Lower leg skin (tissue), 3 donors: ENCODE measurements at regions not wholly inside any gene's neighbourhood (a gene's known extent, or its start where the extent isn't known, plus 50 kb on each side); places are given as distances from the start of the nearest gene placed in this dataset.

Experiments used
- POLR2A ChIP-seq, 2 donors: fragments of 450-650 bp; IDR thresholded peaks; one replicate each; pipeline ENCODE4 v1.6.1; 2016 to 2017; ENCODE audit warnings: antibody characterized with exemption in 2 of 2, mild to moderate bottlenecking in 1 of 2, moderate library complexity in 1 of 2
- TF ChIP-seq, protein P1 (sequence below), 3 donors: fragments of 450-650 bp; IDR thresholded peaks; one replicate each; pipeline ENCODE4 v1.5.1; 2016; ENCODE audit warnings: antibody characterized with exemption in 3 of 3, mild to moderate bottlenecking in 3 of 3, moderate library complexity in 2 of 3

DNA sequence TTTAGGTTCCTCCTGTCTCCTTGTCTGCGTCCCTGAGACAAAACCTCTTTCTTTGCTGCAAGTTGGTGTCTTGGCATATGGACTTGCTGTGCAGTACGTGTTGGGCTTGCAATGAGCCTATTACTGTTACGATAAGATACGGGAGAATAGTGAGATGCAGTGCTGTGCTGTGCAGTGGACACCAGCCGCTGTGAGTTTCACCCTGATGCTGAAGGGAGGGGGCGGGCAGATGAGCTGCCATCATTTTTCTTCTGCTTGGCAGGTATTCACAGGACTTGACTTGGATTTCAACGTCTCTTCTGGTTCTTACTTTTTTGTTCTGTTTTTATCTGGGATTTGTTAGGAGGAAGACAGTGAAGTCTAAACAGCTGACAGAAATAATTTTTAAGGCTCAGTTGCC, 257.1 kb upstream of the PITRM1 start:
- TF ChIP-seq, protein P1, sequence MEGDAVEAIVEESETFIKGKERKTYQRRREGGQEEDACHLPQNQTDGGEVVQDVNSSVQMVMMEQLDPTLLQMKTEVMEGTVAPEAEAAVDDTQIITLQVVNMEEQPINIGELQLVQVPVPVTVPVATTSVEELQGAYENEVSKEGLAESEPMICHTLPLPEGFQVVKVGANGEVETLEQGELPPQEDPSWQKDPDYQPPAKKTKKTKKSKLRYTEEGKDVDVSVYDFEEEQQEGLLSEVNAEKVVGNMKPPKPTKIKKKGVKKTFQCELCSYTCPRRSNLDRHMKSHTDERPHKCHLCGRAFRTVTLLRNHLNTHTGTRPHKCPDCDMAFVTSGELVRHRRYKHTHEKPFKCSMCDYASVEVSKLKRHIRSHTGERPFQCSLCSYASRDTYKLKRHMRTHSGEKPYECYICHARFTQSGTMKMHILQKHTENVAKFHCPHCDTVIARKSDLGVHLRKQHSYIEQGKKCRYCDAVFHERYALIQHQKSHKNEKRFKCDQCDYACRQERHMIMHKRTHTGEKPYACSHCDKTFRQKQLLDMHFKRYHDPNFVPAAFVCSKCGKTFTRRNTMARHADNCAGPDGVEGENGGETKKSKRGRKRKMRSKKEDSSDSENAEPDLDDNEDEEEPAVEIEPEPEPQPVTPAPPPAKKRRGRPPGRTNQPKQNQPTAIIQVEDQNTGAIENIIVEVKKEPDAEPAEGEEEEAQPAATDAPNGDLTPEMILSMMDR (IDR thresholded peaks at IDR 0.05), result no peak
- TF ChIP-seq POLR2A (IDR thresholded peaks at IDR 0.05), result no peak
